ENCODE measurements at regions not wholly inside any gene's neighbourhood (a gene's known extent, or its start where the extent isn't known, plus 50 kb on each side); places are given as distances from the start of the nearest gene placed in this dataset.
A peak's percentile ranks its signal among the peaks of the same experiment; 100 is the strongest.

DNA sequence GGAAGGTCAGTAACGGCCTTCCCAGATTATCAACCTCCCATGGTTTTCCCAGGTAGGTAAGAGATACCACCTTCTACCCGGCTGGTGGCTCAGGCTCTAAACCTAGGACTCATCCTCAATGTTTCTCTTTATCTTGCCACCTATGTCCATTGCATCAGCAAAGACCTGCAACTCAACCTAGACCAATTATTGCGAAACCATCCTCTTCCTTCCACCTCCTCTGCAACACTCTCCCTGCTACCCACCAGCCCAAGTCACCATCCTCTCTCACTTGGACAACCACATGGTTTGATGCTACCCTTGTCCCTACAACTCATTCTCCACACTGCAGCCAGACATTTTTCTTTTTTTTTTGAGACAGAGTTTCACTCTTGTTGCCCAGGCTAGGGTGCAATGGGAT, 65.4 kb upstream of the GDNF start:
- intact Hi-C loops (cut with DNase I): no loop called here
- Histone ChIP-seq H3K4me3 (no peak overlapping the region), H3K9me3 (no peaks in the 10 kb centered on the region), H3K27ac (no peak overlapping the region), H3K36me3 (no peaks in the 10 kb centered on the region), H3K4me1 (no peaks in the 10 kb centered on the region), H3K27me3 (ENCODE audit: low read depth) (peaks cover 4% of the 10 kb centered on the region)
- ATAC-seq (no peak), DNase-seq (no peak)
- no peak for TF ChIP-seq CTCF (IDR thresholded peaks at IDR 0.05)

DNA sequence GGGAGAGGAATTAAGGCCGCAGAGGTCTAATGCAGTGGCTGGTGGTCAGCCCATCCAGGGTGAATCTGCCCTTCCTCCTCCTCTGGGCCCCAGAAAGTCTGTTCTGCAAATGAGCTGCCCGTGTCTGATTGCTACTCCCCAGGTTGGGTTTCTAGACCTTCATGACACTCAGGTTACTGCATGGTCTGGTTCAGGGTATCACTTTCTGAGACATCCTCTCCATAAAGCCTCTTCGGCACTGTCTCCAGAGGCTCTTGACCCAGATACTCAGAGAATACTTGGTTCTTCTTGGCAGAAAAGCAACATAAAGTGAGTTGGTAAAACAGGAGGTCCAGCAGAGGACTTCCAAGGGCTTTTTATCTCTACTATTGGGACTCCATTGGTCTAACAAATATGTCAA, 62.5 kb upstream of the GDNF start:
- DNase-seq (no peak), ATAC-seq (no peak)
- Histone ChIP-seq H3K4me3 (no peak overlapping the region), H3K27me3 (ENCODE audit: low read depth) (peaks cover 4% of the 10 kb centered on the region), H3K4me1 (no peaks in the 10 kb centered on the region), H3K36me3 (no peaks in the 10 kb centered on the region), H3K9me3 (no peaks in the 10 kb centered on the region), H3K27ac (no peak overlapping the region)
- intact Hi-C loops (cut with DNase I): no loop called here
- no peak for TF ChIP-seq CTCF (IDR thresholded peaks at IDR 0.05)

- Histone ChIP-seq H3K27ac (no peak overlapping the region), H3K27me3 (ENCODE audit: low read depth) (peaks cover 4% of the 10 kb centered on the region), H3K4me3 (no peak overlapping the region), H3K4me1 (no peaks in the 10 kb centered on the region), H3K36me3 (no peaks in the 10 kb centered on the region), H3K9me3 (no peaks in the 10 kb centered on the region)
- TF ChIP-seq CTCF (IDR thresholded peaks at IDR 0.05): no peak
- ATAC-seq (peak in 1 of 2 donors; percentile 44), DNase-seq (no peak)
- intact Hi-C loops (cut with DNase I): no loop called here
These were observed 60.9 kb upstream of the GDNF start for GRCh38 chr5:37900692-37901091.

- DNase-seq: no peak
- H3K27me3 ChIP-seq (ENCODE audit: low read depth): peaks cover 4% of the 10 kb centered on the region
- no peak for ATAC-seq
- no peaks in the 10 kb centered on the region for H3K9me3 ChIP-seq
- H3K36me3 ChIP-seq: no peaks in the 10 kb centered on the region
- intact Hi-C loops (cut with DNase I): no loop called here
- H3K27ac ChIP-seq: no peak overlapping the region
- TF ChIP-seq CTCF (IDR thresholded peaks at IDR 0.05): no peak
- no peak overlapping the region for H3K4me3 ChIP-seq
- H3K4me1 ChIP-seq: no peaks in the 10 kb centered on the region
These were observed 59.2 kb upstream of the GDNF start for GRCh38 chr5:37899037-37899436.

GRCh38 chr5:37896159-37896558, 56.3 kb upstream of the GDNF start:
- H3K4me3 ChIP-seq: no peak overlapping the region
- H3K9me3 ChIP-seq: no peaks in the 10 kb centered on the region
- H3K36me3 ChIP-seq: no peaks in the 10 kb centered on the region
- H3K27me3 ChIP-seq (ENCODE audit: low read depth): no peaks in the 10 kb centered on the region
- no peaks in the 10 kb centered on the region for H3K4me1 ChIP-seq
- no peak overlapping the region for H3K27ac ChIP-seq
- intact Hi-C loops (cut with DNase I): no loop called here
- TF ChIP-seq CTCF (IDR thresholded peaks at IDR 0.05): no peak
- DNase-seq (no peak), ATAC-seq (no peak)
